ENCODE measurements at regions not wholly inside any gene's neighbourhood (a gene's known extent, or its start where the extent isn't known, plus 50 kb on each side); places are given as distances from the start of the nearest gene placed in this dataset.

DNA sequence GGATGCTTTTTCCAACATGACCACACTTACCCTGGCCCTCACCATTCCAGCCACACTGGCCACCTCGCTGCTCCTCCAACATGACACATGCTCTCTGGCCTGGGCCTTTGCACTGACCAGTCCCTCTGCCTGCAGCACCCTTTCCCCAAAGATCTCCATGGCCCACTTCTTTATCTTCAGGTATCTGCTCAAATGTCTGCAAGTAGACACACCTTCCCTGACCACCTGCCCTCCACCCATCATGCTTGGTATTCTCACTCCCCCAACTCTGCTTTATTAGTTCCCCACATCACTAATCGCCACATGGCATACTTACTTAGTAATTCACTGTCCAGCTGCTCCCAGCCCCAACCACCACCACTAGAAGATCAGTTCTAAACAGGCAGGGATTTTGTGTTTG is 214.2 kb downstream of the BCL11A start:
- no peaks in the 10 kb centered on the region for H4K20me1 ChIP-seq
- H3K27ac ChIP-seq, result no peak overlapping the region
- H3K27me3 ChIP-seq, result no peaks in the 10 kb centered on the region
- no peak overlapping the region for H3K4me3 ChIP-seq
- no peaks in the 10 kb centered on the region for H3K36me3 ChIP-seq
- peaks cover 0 to 9% (median 0%) of the 10 kb centered on the region in 11 experiments; a peak in 5 of 22 replicates for H3K9me3 ChIP-seq (replicated peaks in 1 of 11)
- H3K9ac ChIP-seq, result no peak overlapping the region
- peaks cover 10 to 23% (median 17%) of the 10 kb centered on the region in 10 experiments; a peak in 18 of 20 replicates for H3K4me1 ChIP-seq
- TF ChIP-seq Cebpa-rat (IDR thresholded peaks at IDR 0.05), result no peak
- no peak overlapping the region for H3K4me2 ChIP-seq

- Histone ChIP-seq H3K27me3 (no peaks in the 10 kb centered on the region), H3K4me3 (no peak overlapping the region), H3K9me3 (replicated peaks in 1 of 11) (peaks cover 0 to 10% (median 0%) of the 10 kb centered on the region in 11 experiments; a peak in 5 of 22 replicates), H3K4me2 (peak overlapping the region; percentile 22 to 74 (median 48); a peak in 20 of 22 replicates), H3K27ac (peak overlapping the region in 3 of 11 experiments; percentile 13 to 43 (median 43); a peak in 6 of 22 replicates), H3K36me3 (no peaks in the 10 kb centered on the region), H3K4me1 (peaks cover 10 to 23% (median 17%) of the 10 kb centered on the region in 10 experiments; a peak in 18 of 20 replicates), H4K20me1 (no peaks in the 10 kb centered on the region), H3K9ac (no peak overlapping the region)
- TF ChIP-seq Cebpa-rat (IDR thresholded peaks at IDR 0.05), result no peak
These were observed 216.3 kb downstream of the BCL11A start for GRCh38 chr2:60337142-60337497.

- H3K4me1 ChIP-seq, result peaks cover 10 to 23% (median 17%) of the 10 kb centered on the region in 10 experiments; a peak in 18 of 20 replicates
- peak overlapping the region in 3 of 11 experiments; percentile 13 to 43 (median 43); a peak in 7 of 22 replicates for H3K27ac ChIP-seq
- no peaks in the 10 kb centered on the region for H3K27me3 ChIP-seq
- no peak overlapping the region for H3K4me3 ChIP-seq
- no peaks in the 10 kb centered on the region for H3K36me3 ChIP-seq
- H3K4me2 ChIP-seq, result peak overlapping the region; percentile 22 to 74 (median 48); a peak in 21 of 22 replicates
- H3K9me3 ChIP-seq (replicated peaks in 1 of 11), result peaks cover 0 to 10% (median 0%) of the 10 kb centered on the region in 11 experiments; a peak in 5 of 22 replicates
- H4K20me1 ChIP-seq, result no peaks in the 10 kb centered on the region
- TF ChIP-seq Cebpa-rat (IDR thresholded peaks at IDR 0.05), result no peak
- no peak overlapping the region for H3K9ac ChIP-seq
These were observed 216.9 kb downstream of the BCL11A start for GRCh38 chr2:60336442-60337141.

DNA sequence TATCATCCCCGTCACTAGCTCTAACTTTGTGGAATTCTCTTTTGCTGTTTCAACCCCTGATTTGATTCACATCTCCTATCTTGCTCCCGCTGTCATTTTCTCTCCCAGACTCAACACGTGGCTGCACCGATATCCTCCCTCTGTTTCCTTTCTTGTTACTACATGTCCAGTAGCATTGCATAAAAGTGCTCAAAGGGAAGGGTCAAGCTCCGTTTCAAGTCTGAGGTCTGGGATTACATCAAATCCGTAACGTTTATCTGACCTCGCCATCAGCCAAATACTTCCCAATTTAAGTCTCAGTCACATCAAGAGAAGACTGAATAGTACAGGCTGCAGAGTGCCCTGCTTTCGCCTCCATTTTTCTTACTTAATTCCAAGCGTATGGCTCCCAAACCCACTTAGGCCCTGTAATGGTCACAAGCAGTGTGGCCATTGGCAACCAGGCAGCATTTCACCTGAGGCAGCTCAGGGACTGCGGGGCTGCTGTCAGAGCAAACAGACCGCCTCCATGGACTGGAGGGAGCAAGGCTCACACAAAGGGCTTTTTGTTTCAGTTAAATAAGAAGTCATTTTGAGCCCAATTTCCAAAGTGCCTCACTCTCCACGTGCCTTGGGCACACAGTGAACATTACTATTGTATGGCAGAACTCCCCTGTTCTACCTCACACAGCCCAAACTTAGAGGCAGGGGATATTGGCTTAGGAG is 217.8 kb downstream of the BCL11A start:
- Histone ChIP-seq H3K27me3 (no peaks in the 10 kb centered on the region), H3K4me3 (no peak overlapping the region), H3K4me2 (peak overlapping the region in 3 of 11 experiments; percentile 48 to 59 (median 57); a peak in 4 of 22 replicates), H3K27ac (no peak overlapping the region), H4K20me1 (no peaks in the 10 kb centered on the region), H3K4me1 (peaks cover 10 to 23% (median 17%) of the 10 kb centered on the region in 10 experiments; a peak in 18 of 20 replicates), H3K9me3 (replicated peaks in 1 of 11) (peaks cover 0 to 10% (median 0%) of the 10 kb centered on the region in 11 experiments; a peak in 5 of 22 replicates), H3K36me3 (no peaks in the 10 kb centered on the region), H3K9ac (no peak overlapping the region)
- no peak for TF ChIP-seq Cebpa-rat (IDR thresholded peaks at IDR 0.05)

- Histone ChIP-seq H4K20me1 (no peaks in the 10 kb centered on the region), H3K27ac (no peak overlapping the region), H3K4me1 (peaks cover 10 to 23% (median 17%) of the 10 kb centered on the region in 10 experiments; a peak in 18 of 20 replicates), H3K9me3 (replicated peaks in 1 of 11) (peaks cover 0 to 8% (median 0%) of the 10 kb centered on the region in 11 experiments; a peak in 2 of 22 replicates), H3K4me2 (no peak overlapping the region), H3K4me3 (no peak overlapping the region), H3K9ac (no peak overlapping the region), H3K27me3 (no peaks in the 10 kb centered on the region), H3K36me3 (no peaks in the 10 kb centered on the region)
- TF ChIP-seq Cebpa-rat (IDR thresholded peaks at IDR 0.05), result no peak
These were observed 218.8 kb downstream of the BCL11A start for GRCh38 chr2:60334610-60335009.

DNA sequence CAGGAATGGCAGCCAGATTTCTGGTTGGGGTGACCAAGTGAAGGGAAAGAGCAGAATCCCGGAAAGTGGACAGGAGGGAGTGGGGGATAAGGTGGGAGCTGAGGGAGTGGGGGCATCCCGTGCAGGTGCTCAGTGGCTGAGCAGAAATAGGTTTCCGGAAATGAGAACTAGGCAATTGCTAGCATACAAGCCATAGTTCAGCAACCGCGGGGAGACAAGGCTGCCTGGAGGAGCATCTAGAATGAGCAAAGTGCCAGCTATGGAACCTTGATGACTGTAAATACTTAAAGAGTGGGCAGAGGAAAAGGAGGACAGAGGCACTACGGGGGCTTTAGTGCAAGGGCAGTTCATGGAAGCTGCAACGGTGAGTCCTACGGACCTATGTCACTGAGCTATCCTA is 220.2 kb downstream of the BCL11A start:
- Histone ChIP-seq H3K9me3 (replicated peaks in 1 of 11) (peaks cover 0 to 8% (median 0%) of the 10 kb centered on the region in 11 experiments; a peak in 2 of 22 replicates), H3K27ac (no peak overlapping the region), H4K20me1 (no peaks in the 10 kb centered on the region), H3K4me3 (no peak overlapping the region), H3K36me3 (no peaks in the 10 kb centered on the region), H3K4me2 (no peak overlapping the region), H3K4me1 (peaks cover 10 to 23% (median 17%) of the 10 kb centered on the region in 10 experiments; a peak in 18 of 20 replicates), H3K9ac (no peak overlapping the region), H3K27me3 (no peaks in the 10 kb centered on the region)
- no peak for TF ChIP-seq Cebpa-rat (IDR thresholded peaks at IDR 0.05)

- H3K27ac ChIP-seq, result no peak overlapping the region
- H3K9ac ChIP-seq, result no peak overlapping the region
- no peak for TF ChIP-seq Cebpa-rat (IDR thresholded peaks at IDR 0.05)
- H3K4me3 ChIP-seq, result no peak overlapping the region
- H3K4me1 ChIP-seq, result peaks cover 0 to 8% (median 5%) of the 10 kb centered on the region in 10 experiments; a peak in 14 of 20 replicates
- H3K36me3 ChIP-seq, result no peaks in the 10 kb centered on the region
- H3K27me3 ChIP-seq, result no peaks in the 10 kb centered on the region
- peaks cover 8 to 20% (median 10%) of the 10 kb centered on the region in 11 experiments; a peak in 20 of 22 replicates for H3K9me3 ChIP-seq (replicated peaks in 1 of 11)
- H3K4me2 ChIP-seq, result no peak overlapping the region
- no peaks in the 10 kb centered on the region for H4K20me1 ChIP-seq
These were observed 222.2 kb downstream of the BCL11A start for GRCh38 chr2:60331115-60331809.

GRCh38 chr2:60329225-60329624 is 224.2 kb downstream of the BCL11A start:
- H3K4me2 ChIP-seq, result no peak overlapping the region
- H3K27me3 ChIP-seq, result no peaks in the 10 kb centered on the region
- no peak for TF ChIP-seq Cebpa-rat (IDR thresholded peaks at IDR 0.05)
- H3K27ac ChIP-seq, result no peak overlapping the region
- H4K20me1 ChIP-seq, result no peaks in the 10 kb centered on the region
- peaks cover 0 to 3% (median 1%) of the 10 kb centered on the region in 10 experiments; a peak in 9 of 20 replicates for H3K4me1 ChIP-seq
- no peak overlapping the region for H3K4me3 ChIP-seq
- no peak overlapping the region for H3K9ac ChIP-seq
- H3K36me3 ChIP-seq, result no peaks in the 10 kb centered on the region
- H3K9me3 ChIP-seq (replicated peaks in 1 of 11), result peaks cover 23 to 31% (median 27%) of the 10 kb centered on the region in 11 experiments; a peak in 21 of 22 replicates
